IPS-11a (cell line): ENCODE measurements at regions not wholly inside any gene's neighbourhood (a gene's known extent, or its start where the extent isn't known, plus 50 kb on each side); places are given as distances from the start of the nearest gene placed in this dataset.
"Not testable (repeated sequence)": the region's sequence is repeated elsewhere in the genome, so short reads cannot be mapped to it uniquely, and the experiment has no call there.

ENCODE experiments used
- H3K4me3 ChIP-seq: one replicate; pipeline ENCODE4 v1.5.1; 2013; ENCODE audit warnings: low read depth, low read length, control low read depth

DNA sequence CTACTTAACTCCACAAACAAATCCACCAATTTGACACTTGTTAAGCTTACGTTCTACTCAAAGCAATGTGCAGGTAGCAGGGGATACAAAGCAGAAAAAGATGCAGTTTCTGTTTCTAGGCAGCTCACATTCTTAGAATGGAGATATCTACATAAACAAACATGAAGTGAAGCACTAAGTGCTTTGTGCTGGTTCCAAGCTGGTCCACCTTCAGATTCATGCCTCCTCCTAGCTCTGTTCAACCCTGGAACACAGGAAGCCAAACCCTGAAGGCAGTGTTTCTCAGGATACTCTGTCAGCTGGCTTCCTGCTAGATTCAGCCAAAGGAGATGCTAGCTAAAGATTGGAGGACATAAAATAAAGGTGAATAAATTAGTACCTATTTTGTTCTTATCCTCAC, 55.3 kb upstream of the NOL4 start:
- H3K4me3 ChIP-seq: no peak overlapping the region

DNA sequence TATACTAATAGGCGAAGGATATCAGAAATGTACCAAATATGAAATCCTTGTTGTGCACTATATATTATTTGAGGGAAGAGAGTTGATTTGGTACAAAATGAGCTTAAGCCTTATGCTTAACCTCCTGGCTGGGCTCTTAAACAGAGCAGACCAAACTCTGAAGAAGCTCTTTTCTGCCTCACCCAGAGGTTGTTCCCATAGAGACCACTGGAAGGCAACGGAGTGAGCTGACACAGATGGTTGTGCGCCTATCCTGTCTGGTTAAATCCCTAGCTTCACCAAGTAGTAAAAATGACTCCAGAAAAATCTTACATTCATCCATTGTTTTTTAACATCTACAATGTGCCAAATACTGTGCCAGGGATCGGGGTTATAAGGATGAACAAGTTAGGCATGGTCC, 55.9 kb upstream of the NOL4 start:
- H3K4me3 ChIP-seq: no peak overlapping the region

DNA sequence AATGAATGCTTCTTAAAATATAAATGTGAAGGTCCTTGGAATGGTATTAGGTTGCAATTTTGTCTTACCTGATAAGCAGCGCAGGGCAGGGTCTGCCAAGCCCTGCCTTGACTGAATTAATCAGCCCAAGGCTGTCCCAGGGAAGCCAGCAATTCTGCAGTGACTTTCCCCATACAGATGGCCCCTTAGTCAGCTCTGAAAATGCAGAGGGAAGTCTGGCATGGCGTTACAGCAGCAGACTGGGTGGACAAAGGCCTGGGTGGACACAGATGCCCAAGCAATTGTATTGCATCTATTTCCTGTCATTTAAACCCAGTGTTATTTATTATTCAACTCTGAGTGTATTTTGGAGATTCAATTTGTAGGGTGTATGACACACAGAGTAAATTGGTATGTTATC, 56.6 kb upstream of the NOL4 start:
- no peak overlapping the region for H3K4me3 ChIP-seq

DNA sequence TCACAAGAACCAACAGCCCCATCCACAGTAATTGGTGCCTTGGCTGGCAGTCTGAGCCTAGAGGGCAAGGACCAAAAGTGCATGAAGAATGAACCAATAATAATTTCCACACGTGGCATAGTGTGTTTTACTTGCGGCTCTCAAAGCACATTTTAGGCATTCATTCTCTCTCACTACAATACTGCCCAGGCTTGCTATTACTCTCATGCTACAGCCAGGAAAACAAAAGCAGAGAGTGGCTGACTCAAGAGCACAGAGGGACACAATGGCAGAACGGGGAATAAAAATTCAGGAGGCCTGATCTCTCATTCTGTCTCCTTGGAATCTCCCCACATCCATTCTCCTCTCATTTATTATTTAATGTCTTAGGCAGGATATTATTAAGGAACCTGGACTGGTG, 57.0 kb upstream of the NOL4 start:
- no peak overlapping the region for H3K4me3 ChIP-seq

DNA sequence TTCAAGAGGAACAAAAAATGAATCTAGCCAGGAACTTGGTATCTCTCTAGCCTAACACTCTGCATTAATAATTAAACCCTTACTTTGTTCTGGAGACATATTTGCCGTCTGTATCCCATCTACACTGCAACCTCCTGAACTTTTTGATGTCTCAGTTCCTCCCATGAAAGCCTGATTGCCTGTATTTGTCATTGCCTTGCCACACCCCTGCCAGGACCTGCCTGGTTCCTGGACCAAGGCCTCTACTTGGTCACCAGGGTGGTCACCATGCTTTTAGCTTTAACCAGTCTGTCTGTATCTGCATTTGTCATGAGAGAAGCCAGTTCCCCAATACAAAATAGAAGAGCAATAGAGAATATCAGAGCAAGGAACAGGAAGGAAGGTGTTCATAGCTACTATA, 58.8 kb upstream of the NOL4 start:
- H3K4me3 ChIP-seq: no peak overlapping the region

DNA sequence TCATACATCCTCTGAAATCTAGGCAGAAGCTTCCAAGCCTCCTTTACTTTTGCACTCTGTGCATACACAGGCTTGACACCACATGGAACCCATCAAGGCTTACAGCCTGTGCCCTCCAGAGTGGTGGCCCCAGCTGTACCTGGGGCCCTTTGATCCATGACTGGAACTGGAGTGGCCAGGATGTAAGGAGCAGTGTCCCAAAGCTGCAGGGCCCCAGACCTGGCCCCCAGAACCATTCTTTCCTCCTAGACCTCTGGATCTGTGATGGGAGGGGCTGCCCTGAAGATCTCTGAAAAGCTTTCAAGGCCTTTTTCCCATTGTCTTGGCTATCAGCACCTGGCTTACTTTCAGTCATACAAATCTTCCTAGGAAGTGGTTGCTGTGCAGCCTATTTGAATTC, 63.1 kb upstream of the NOL4 start:
- H3K4me3 ChIP-seq: no peak overlapping the region

DNA sequence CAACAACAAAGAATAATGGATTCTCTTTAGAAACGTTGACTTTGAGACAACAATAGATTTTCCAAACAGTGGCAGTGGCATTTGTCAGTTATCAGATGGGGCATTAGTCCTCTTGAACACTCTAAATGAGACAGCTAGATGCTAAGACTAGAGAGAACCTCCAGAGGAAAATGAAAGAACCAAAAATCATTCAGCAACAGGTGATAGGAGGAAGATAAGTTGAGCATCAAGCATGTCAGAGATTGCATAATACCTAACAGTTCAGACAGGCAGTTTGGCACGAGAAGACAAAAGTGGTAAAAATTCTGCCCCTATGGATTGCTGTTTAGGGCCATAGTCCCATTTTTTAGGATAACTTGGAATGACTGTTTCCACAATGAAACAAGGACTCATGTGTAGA, 67.9 kb upstream of the NOL4 start:
- no peak overlapping the region for H3K4me3 ChIP-seq

DNA sequence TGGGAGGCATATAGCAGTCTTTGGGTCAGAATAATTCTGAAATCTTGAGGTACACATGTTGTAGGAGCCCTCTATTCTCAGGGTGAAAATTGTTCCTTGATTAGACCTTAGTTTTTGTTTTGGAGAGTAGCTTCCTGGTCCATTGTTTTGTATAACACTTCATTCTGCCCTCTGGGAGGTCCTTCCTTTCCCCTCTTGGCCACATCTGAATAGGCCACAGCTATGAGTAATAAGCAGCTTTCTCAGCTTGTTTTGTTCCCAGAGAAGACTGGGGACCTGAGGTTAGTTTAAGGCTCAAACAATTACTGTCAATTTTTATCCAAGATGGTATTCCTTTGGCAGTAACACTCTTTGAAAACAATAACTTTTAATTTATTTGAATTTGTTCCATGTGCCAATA, 72.6 kb upstream of the NOL4 start:
- H3K4me3 ChIP-seq: no peak overlapping the region

DNA sequence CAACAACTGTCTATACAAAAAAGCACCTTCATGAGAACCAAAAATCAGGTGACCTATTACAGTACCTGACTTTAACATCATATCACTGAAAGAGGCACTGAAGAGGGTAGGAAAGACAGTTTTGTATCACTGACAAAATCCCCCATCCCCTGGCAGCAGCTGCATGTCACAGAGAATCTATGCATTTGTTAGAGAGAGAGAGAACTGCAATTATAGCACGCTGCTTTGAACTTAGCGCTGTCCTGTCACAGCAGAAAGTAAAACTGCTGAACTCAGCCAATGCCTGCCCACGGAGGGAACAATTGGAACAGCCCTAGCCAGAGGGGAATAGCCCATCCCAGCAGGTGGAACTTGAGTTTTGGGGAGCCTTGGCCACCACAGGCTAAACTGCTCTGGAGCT, 75.1 kb upstream of the NOL4 start:
- no peak overlapping the region for H3K4me3 ChIP-seq

DNA sequence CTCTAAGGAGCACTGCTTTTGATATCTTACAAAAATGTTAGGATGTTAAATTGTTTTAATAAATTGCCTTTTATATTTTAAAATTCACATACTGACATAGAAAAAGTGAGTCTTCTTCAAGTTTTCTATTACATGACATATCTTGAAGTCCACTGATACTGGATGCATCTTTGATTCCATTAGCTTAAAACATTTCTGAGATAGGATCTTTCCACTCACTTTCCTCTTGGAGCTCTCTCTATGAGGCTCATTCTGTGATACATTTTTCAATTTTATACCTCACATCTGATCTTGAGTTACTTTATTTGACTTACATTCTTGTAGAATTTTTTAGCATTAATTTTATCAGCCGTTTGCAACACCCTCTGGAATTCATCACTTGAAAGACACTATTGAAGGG, 86.8 kb upstream of the NOL4 start:
- no peak overlapping the region for H3K4me3 ChIP-seq

DNA sequence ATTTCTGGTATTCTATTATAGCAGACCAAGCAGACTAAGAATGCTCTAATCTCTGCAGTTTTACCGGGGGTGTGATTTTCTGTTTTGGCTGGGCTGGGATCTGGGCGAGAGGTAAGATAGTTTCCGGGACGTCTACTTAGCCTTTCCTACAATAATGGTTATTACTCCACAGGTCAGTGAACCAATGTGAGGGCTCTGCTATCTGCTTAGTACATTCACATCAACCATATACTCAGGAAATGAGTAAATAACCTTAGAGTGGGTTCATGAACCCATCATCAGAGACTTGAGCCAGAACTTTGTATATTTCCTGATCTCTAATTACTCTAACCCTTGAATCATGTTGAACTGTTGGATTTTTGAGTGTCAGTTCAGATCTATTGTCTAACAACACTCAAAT, 90.1 kb upstream of the NOL4 start:
- no peak overlapping the region for H3K4me3 ChIP-seq

DNA sequence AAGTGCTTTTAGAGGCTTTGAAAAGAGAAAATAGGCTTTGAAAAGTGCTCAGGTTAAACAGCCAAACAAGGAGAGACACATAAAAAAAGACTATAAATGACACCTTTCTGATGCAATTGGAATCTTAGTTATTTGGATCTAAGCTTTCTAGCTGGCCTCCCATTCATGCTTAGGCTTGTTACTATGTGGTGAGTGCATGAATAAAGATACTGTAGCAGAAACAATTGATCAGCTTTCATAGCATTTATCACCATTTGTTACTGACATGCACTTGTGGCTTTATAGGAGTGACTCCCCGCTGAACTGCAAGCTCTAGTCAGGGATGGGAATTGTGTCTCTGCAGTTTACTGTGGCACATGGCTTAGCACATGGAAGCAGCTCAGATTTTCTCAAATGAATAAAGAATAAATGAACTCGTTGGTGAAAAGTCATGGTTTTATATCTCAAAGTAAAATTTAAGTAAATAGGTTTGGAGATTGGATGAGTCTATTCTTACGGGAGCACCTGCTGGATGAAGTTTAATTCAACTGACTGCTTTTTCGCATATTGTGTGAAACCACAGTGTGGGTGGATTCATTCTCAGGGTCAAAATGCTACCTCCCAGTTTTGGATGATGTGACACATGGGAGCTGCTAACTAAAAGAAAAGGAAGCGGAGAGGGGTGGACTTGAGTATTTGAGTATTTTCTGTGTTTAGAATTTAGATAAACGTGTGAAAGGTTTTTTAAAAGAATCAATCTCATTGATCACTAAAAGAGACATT, 91.1 kb upstream of the NOL4 start:
- H3K4me3 ChIP-seq: no peak overlapping the region

DNA sequence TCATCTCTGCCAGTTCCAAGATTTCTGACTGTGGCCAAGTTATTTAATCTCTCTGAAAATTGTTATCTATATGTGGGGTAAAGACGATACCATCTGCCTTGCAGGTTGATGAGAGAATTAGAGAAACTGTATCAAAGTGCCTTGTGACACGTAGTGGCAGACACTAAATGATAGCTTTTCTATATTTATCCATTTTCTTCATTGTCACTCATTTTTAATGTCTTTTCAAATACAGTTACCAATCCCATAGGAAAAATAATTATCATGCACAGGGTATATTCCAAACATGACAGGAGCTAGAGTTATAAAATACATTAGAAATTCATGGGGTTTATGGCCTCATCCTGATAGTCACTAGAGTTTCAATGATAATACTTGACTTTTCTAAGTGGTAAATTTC, 95.6 kb upstream of the NOL4 start:
- no peak overlapping the region for H3K4me3 ChIP-seq

DNA sequence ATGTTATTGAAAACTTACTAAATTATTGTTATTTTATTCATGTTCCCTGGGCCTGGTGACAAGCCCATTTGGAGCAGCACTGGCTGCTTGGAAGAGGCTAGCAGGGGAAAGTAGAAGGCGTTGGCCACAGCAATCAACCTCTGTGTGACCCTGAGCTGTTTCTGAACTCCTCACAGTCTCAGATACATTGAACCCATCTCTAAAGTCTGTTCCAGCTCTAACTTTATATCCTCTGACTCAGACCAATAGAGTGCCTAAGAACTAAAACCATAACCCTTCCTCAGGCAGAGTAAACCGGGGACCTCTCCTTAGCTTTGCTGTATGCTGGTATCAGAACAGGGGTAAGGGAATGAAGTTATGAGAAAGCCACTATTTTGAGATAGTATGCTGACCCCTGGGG, 96.4 kb upstream of the NOL4 start:
- H3K4me3 ChIP-seq: no peak overlapping the region

DNA sequence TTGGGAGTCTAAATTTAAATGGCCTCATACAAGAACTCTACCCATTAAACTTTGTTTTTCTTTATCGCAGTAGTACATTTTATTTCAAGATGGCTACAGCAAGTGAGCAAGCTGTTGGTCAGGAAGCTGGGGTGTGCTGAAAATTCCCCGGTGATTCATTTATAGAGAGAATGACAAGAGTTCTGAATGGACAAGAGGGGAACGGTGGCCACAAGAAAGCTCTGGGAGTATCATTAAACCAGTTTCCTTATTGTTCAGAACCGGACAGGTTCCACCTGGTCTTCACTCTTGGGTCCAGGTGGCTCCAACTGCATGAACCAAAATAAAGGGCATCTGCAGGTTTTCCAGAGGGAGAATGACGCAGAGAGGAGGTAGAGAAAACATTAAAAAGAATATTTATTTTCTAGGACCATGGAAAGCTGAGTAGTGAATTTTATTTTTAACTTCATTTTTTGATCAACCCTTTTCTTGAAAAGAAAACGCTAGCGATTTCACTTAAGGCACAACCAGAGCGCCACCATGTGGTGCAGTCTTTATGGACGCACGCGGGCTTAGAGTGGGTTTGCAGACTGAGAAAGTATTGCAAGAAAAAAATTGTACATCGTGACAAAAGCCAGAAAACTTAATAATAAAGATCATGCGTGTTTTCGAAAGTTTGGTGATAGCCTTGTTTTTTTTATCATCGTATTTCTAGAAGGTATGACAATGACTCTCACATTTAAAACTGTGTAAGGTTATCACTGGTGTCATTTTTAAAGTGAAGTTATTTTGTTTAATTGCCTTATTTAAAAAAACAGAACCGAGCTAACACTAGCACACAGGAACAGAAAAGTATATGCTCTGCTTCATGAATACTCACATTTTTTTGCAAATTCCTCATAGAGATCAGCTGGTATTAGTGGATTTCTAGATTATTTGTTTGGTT, 97.9 kb upstream of the NOL4 start:
- H3K4me3 ChIP-seq: no peak overlapping the region

DNA sequence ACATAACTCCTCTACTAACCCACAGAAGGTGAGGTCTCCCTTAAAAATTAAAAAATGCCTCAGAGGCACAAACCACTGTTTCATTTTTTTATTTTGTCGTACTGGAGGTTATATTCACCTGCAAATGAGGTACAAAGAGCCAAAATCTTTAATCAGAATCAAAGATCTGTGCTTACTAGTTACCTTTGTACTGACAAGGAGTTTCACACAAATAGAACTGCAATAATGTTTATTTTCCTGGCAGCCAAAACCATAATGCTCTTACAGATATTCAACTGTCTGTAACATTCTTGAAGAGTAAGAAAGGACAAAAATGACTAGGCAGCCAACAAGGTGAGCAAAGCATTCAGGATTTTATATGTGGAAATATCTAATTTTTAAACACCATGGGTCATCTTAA, 105.1 kb upstream of the NOL4 start:
- H3K4me3 ChIP-seq: no peak overlapping the region

DNA sequence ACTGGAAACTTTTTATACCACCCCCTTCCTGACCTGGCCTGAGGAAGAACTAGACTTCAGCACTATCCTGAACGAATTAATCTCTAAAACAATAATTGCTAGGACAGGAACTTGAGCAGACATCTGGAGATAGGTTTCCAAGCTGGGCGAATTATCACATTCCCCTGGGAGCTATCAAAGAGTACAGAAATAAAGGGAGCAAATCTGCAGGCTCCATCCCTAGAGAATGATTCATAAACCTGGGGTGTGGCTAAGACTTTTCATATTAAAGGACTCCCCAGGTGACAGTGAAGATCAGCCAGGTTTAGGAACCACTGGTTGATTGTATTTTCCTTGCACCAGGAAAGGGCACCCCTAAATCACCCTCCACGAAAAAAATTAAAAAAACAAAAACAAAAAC, 105.6 kb upstream of the NOL4 start:
- no peak overlapping the region for H3K4me3 ChIP-seq

DNA sequence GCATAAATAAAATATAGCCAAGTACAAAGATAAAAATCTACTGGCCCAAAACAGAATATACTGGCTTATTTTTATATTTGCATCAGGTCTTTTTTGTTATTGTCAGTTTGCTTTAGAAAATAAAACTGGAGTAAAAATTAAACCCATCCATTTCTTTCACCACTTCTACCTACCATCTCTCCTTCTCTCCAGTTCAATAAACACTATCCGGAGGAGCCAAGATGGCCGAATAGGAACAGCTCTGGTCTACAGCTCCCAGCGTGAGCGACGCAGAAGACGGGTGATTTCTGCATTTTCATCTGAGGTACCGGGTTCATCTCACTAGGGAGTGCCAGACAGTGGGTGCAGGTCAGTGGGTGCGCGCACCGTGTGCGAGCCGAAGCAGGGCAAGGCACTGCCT, 106.2 kb upstream of the NOL4 start:
- H3K4me3 ChIP-seq: not testable (repeated sequence)

DNA sequence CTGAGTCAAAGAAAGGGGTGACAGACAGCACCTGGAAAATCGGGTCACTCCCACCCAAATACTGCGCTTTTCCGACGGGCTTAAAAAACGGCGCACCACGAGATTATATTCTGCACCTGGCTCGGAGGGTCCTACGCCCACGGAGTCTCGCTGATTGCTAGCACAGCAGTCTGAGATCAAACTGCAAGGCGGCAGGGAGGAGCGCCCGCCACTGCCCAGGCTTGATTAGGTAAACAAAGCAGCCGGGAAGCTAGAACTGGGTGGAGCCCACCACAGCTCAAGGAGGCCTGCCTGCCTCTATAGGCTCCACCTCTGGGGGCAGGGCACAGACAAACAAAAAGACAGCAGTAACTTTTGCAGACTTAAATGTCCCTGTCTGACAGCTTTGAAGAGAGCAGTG, 106.6 kb upstream of the NOL4 start:
- H3K4me3 ChIP-seq: not testable (repeated sequence)

DNA sequence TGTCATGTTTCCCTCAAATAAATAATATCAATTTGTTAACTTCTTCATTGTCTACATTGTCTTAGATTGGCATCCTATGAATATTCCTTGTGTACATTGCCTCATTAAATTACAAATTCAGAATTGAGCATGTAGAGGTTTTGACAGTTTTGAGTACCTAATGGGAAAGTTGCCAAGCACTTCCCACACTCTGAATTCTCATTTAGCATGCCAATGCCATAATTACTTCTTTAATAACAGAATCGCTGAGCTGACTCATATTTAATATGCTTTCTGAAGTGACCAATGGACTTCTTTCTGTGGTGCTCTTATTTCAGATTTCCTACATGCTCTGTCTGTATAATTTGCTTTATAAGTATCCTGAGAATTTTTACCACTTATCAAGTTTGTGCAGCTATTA, 114.4 kb upstream of the NOL4 start:
- H3K4me3 ChIP-seq: no peak overlapping the region

DNA sequence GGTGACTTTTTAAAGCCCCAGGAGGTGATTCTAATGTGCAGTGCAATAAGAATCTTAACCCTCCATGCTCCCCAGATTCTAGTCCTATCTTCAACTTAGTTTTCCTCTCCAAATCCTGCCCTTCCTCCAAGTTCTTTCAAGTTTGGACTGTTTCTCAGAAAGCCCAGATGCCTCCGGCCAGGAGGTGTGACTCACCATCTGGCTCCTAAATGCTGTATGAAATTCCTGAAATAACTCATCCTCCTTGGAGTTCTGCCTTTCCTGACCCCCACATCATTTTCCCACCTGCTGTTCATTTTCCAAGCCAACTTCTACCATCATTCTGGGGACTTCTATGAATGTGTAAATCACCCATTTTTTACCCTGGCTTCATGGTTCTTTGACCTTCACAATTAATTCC, 118.2 kb upstream of the NOL4 start:
- H3K4me3 ChIP-seq: no peak overlapping the region

DNA sequence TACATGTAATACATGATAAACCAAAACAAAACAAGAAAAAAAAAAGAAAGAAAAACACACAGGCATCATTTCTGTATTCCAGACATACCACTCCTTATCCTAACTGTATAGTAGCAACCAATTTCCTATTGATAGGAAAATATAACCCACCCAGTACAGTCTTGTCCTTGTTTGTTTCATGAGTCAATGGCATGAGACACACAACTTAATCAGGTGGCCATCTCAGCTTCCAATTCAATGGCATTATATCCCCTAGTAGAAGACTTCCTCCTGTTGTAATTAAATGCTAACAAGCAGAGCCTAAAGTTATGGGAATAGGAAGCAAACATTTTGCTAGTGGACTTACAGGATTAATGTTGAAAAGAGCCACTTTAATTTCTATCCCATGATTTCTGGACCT, 121.0 kb upstream of the NOL4 start:
- no peak overlapping the region for H3K4me3 ChIP-seq
